ENCODE measurements at regions not wholly inside any gene's neighbourhood (a gene's known extent, or its start where the extent isn't known, plus 50 kb on each side); places are given as distances from the start of the nearest gene placed in this dataset.

DNA sequence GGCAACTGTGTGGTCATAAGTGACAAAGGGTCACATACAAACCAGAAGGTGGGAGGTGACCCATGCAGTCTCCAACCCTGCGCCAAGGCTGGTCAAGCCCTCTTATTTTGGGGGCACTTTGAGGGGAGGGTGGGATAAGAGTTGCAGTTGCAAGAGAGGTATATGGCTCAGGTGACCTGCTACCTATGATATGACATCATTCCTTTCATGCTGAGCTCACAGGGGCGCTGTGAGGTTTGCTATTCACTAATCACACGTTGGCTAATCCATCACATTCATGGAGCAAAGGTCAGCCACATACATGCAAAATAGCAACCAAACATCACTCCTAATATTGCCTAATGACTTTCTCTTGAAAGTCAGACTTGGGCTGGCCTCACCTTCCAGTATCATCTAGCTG is 72.0 kb upstream of the PAXBP1 start:
- Histone ChIP-seq H3K27ac (ENCODE audit: insufficient read depth, low read length) (no peak overlapping the region), H3K18ac (ENCODE audit: low read depth, low read length) (no peak overlapping the region), H3K36me3 (ENCODE audit: control insufficient read depth, insufficient read depth, low read length) (no peaks in the 10 kb centered on the region), H4K8ac (ENCODE audit: low read depth in 2 of 2, low read length in 2 of 2) (no peak overlapping the region), H3K4me1 (ENCODE audit: control insufficient read depth, insufficient read depth, low read length) (no peaks in the 10 kb centered on the region), H2BK15ac (ENCODE audit: low read depth, low read length) (no peak overlapping the region), H2AK9ac (replicated peaks; ENCODE audit: low read depth, low read length, poor library complexity) (no peak overlapping the region), H3K79me1 (ENCODE audit: low read depth in 1 of 2, low read length in 2 of 2) (no peaks in the 10 kb centered on the region), H2AK5ac (ENCODE audit: low read depth, low read length) (no peak overlapping the region), H3K56ac (ENCODE audit: extremely low read depth, insufficient read depth, low read length) (no peak overlapping the region), H3K9me3 (ENCODE audit: control insufficient read depth, insufficient read depth, low read length) (no peaks in the 10 kb centered on the region), H4K91ac (ENCODE audit: insufficient read depth, low read depth, low read length) (no peak overlapping the region), H2BK5ac (ENCODE audit: low read depth, low read length, poor library complexity, severe bottlenecking) (no peak overlapping the region), H4K5ac (ENCODE audit: low read depth, low read length) (no peak overlapping the region), H3K9ac (ENCODE audit: low read depth, low read length) (no peak overlapping the region), H3K23ac (ENCODE audit: low read depth, low read length) (no peak overlapping the region), H2AFZ (replicated peaks; ENCODE audit: low read length, poor library complexity) (no peak overlapping the region), H3K4me2 (ENCODE audit: low read depth, low read length) (no peak overlapping the region), H4K20me1 (ENCODE audit: insufficient read depth, low read length) (no peaks in the 10 kb centered on the region), H2BK120ac (ENCODE audit: low read depth, low read length) (no peak overlapping the region), H3K14ac (replicated peaks; ENCODE audit: low read depth, low read length) (no peak overlapping the region), H3K4ac (ENCODE audit: low read depth, low read length) (no peak overlapping the region), H3K4me3 (ENCODE audit: insufficient read depth, low read depth, low read length) (no peak overlapping the region), H3K27me3 (ENCODE audit: control insufficient read depth, insufficient read depth, low read length) (peaks cover 15% of the 10 kb centered on the region), H2BK20ac (ENCODE audit: low read depth, low read length) (no peak overlapping the region), H3K9me1 (ENCODE audit: insufficient read depth, low read length) (no peaks in the 10 kb centered on the region; the same call in 1 of the 2 replicates)
- intact Hi-C loops (cut with micrococcal nuclease) (no loop called here), dilution Hi-C loops (cut with HindIII; ENCODE audit: low sequenced_read_pairs, unreplicated experiment) (no loop called here), in situ Hi-C loops (cut with MboI; ENCODE audit: low sequenced_read_pairs) (loop anchor here (25.0 kb wide), 1 partner anchor 594 kb away; no protein-coding TSS in a partner anchor)
- ATAC-seq (ENCODE audit: low read depth) = no peak
- WGBS, 2 experiments (ENCODE audit: extremely low coverage in 2 of 2, insufficient read length in 1 of 2) = no CpG with 5 or more reads among the region's 3 CpGs
- TF ChIP-seq SMC3 (IDR thresholded peaks at IDR 0.05; ENCODE audit: low read depth, low read length) (no peak), MAZ (IDR thresholded peaks at IDR 0.05; ENCODE audit: borderline replicate concordance, low read depth, low read length) (no peak), MAFK (IDR thresholded peaks at IDR 0.05; ENCODE audit: low read depth, low read length) (no peak), RAD21 (IDR thresholded peaks at IDR 0.05; ENCODE audit: low read length) (no peak), RFX5 (IDR thresholded peaks at IDR 0.05; ENCODE audit: low read depth, low read length) (no peak), MXI1 (IDR thresholded peaks at IDR 0.05; ENCODE audit: borderline replicate concordance, low read depth, low read length) (no peak), POLR2A (IDR thresholded peaks at IDR 0.05; ENCODE audit: low read depth, low read length) (no peak), RCOR1 (IDR thresholded peaks at IDR 0.05; ENCODE audit: insufficient replicate concordance, low read length) (no peak), FOS (IDR thresholded peaks at IDR 0.05; ENCODE audit: low read depth, low read length) (no peak), CEBPB (IDR thresholded peaks at IDR 0.05; ENCODE audit: low read depth, low read length) (no peak), CHD1 (IDR thresholded peaks at IDR 0.05; ENCODE audit: low read depth, low read length) (no peak), BHLHE40 (IDR thresholded peaks at IDR 0.05; ENCODE audit: low read depth, low read length) (no peak), NFE2L2 (IDR thresholded peaks at IDR 0.05; ENCODE audit: low read depth, low read length) (no peak)
- TF ChIP-seq, protein P1, sequence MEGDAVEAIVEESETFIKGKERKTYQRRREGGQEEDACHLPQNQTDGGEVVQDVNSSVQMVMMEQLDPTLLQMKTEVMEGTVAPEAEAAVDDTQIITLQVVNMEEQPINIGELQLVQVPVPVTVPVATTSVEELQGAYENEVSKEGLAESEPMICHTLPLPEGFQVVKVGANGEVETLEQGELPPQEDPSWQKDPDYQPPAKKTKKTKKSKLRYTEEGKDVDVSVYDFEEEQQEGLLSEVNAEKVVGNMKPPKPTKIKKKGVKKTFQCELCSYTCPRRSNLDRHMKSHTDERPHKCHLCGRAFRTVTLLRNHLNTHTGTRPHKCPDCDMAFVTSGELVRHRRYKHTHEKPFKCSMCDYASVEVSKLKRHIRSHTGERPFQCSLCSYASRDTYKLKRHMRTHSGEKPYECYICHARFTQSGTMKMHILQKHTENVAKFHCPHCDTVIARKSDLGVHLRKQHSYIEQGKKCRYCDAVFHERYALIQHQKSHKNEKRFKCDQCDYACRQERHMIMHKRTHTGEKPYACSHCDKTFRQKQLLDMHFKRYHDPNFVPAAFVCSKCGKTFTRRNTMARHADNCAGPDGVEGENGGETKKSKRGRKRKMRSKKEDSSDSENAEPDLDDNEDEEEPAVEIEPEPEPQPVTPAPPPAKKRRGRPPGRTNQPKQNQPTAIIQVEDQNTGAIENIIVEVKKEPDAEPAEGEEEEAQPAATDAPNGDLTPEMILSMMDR (conservative IDR thresholded peaks at IDR 0.05; ENCODE audit: low read depth, low read length) = no peak
- TF ChIP-seq, protein P2, sequence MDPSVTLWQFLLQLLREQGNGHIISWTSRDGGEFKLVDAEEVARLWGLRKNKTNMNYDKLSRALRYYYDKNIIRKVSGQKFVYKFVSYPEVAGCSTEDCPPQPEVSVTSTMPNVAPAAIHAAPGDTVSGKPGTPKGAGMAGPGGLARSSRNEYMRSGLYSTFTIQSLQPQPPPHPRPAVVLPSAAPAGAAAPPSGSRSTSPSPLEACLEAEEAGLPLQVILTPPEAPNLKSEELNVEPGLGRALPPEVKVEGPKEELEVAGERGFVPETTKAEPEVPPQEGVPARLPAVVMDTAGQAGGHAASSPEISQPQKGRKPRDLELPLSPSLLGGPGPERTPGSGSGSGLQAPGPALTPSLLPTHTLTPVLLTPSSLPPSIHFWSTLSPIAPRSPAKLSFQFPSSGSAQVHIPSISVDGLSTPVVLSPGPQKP (IDR thresholded peaks at IDR 0.05; ENCODE audit: borderline replicate concordance, low read depth, low read length) = no peak
- TF ChIP-seq, protein P3, sequence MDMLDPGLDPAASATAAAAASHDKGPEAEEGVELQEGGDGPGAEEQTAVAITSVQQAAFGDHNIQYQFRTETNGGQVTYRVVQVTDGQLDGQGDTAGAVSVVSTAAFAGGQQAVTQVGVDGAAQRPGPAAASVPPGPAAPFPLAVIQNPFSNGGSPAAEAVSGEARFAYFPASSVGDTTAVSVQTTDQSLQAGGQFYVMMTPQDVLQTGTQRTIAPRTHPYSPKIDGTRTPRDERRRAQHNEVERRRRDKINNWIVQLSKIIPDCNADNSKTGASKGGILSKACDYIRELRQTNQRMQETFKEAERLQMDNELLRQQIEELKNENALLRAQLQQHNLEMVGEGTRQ (IDR thresholded peaks at IDR 0.05; ENCODE audit: low read depth, low read length) = no peak
- no TSS peak for BruUV-seq (replicated peaks)
- ChIA-PET CTCF (no interaction called here), POLR2A (ENCODE audit: unreplicated experiment) (no interaction called here)
- no peak for DNase-seq

Data from IMR-90 (cell line).